ENCODE measurements at regions not wholly inside any gene's neighbourhood (a gene's known extent, or its start where the extent isn't known, plus 50 kb on each side); places are given as distances from the start of the nearest gene placed in this dataset.

GRCh38 chr2:509888-510287 lies 167.3 kb downstream of the TMEM18 start:
- DNase-seq (ENCODE audit: low spot score) = no peak

- DNase-seq (ENCODE audit: low spot score) = no peak
Observed at GRCh38 chr2:508121-508520, 169.1 kb downstream of the TMEM18 start.

GRCh38 chr2:506866-507265 lies 170.3 kb downstream of the TMEM18 start:
- DNase-seq (ENCODE audit: low spot score) = no peak

GRCh38 chr2:506451-506850 lies 170.8 kb downstream of the TMEM18 start:
- DNase-seq (ENCODE audit: low spot score) = no peak

GRCh38 chr2:505941-506340 lies 171.3 kb downstream of the TMEM18 start:
- no peak for DNase-seq (ENCODE audit: low spot score)

GRCh38 chr2:503288-503999 lies 173.8 kb downstream of the TMEM18 start:
- no peak for DNase-seq (ENCODE audit: low spot score)

GRCh38 chr2:502831-503230 lies 174.4 kb downstream of the TMEM18 start:
- DNase-seq (ENCODE audit: low spot score) = no peak

GRCh38 chr2:501667-502066 lies 175.5 kb downstream of the TMEM18 start:
- no peak for DNase-seq (ENCODE audit: low spot score)

GRCh38 chr2:501130-501529 lies 176.1 kb downstream of the TMEM18 start:
- DNase-seq (ENCODE audit: low spot score) = no peak

- DNase-seq (ENCODE audit: low spot score) = no peak
Observed at GRCh38 chr2:499726-500125, 177.5 kb downstream of the TMEM18 start.

GRCh38 chr2:498493-499178 lies 178.6 kb downstream of the TMEM18 start:
- DNase-seq (ENCODE audit: low spot score) = no peak

- DNase-seq (ENCODE audit: low spot score) = no peak
Observed at GRCh38 chr2:497770-498492, 179.3 kb downstream of the TMEM18 start.

- no peak for DNase-seq (ENCODE audit: low spot score)
Observed at GRCh38 chr2:496729-497128, 180.5 kb downstream of the TMEM18 start.

- no peak for DNase-seq (ENCODE audit: low spot score)
Observed at GRCh38 chr2:495745-496275, 181.4 kb downstream of the TMEM18 start.

GRCh38 chr2:494853-495252 lies 182.4 kb downstream of the TMEM18 start:
- DNase-seq (ENCODE audit: low spot score) = no peak

GRCh38 chr2:493228-493627 lies 184.0 kb downstream of the TMEM18 start:
- DNase-seq (ENCODE audit: low spot score) = no peak

- no peak for DNase-seq (ENCODE audit: low spot score)
Observed at GRCh38 chr2:492178-492577, 185.0 kb downstream of the TMEM18 start.

- no peak for DNase-seq (ENCODE audit: low spot score)
Observed at GRCh38 chr2:489838-490237, 187.4 kb downstream of the TMEM18 start.

- DNase-seq (ENCODE audit: low spot score) = no peak
Observed at GRCh38 chr2:489084-489483, 188.1 kb downstream of the TMEM18 start.

GRCh38 chr2:487186-488079 lies 189.8 kb downstream of the TMEM18 start:
- DNase-seq (ENCODE audit: low spot score) = no peak

- DNase-seq (ENCODE audit: low spot score) = no peak
Observed at GRCh38 chr2:486371-486770, 190.8 kb downstream of the TMEM18 start.

GRCh38 chr2:481388-481787 lies 193.5 kb upstream of the ALKAL2 start:
- DNase-seq (ENCODE audit: low spot score) = no peak
